ENCODE measurements at regions not wholly inside any gene's neighbourhood (a gene's known extent, or its start where the extent isn't known, plus 50 kb on each side); places are given as distances from the start of the nearest gene placed in this dataset.

DNA sequence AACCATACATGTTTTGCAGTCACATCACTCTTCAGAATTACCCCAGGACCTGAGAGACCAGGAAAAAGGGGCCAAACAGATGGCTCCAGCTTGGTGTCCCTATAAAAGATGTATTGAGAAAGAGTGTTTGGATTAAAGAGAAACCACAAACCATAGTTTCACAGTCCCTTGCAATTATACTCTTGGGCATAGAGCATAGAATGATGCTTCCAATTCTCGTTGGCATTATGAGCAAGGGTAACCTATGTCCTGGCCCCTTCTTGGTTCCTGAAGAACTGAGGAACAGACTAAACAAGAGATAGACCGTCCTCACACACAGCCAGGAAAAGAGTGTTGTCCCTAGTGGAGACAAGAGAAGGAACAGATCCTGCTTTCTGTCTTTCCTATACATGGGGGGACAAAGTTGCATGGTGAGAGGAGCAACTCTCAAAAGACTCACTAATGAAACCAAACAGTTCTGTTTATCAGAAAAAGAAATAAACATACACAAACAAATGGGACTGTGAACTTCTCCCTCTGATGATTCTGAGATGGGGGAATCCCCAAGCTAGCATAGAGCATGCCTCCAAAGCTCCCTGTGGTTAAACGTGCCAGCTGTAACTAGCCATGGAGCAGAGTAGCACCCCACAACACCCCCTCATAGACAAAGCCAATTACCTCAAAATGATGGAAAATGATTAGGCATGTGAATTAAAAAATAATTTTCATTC lies 908.6 kb downstream of the NTRK3 start:
- no peak for DNase-seq

GRCh38 chr15:87345961-87346360 lies 910.6 kb downstream of the NTRK3 start:
- Histone ChIP-seq H3K27me3 (no peaks in the 10 kb centered on the region), H3K27ac (no peak overlapping the region), H3K4me1 (no peaks in the 10 kb centered on the region), H3K4me3 (no peak overlapping the region), H3K36me3 (no peaks in the 10 kb centered on the region), H3K9me3 (peaks cover 0 to 10% (median 0%) of the 10 kb centered on the region in 11 donors)
- 87 to 88% methylated on average over 2 of the region's 2 CpGs for WGBS, 2 donors
- DNase-seq = no peak
- ATAC-seq = no peak
- intact Hi-C loops (cut with DNase I) = no loop called here
- TF ChIP-seq CTCF (IDR thresholded peaks at IDR 0.05) = no peak

More for the DNA sequence above, 908.6 kb downstream of the NTRK3 start:
- ATAC-seq = no peak
- Histone ChIP-seq H3K9me3 (peaks cover 0 to 10% (median 0%) of the 10 kb centered on the region in 11 donors), H3K27ac (no peak overlapping the region), H3K4me3 (no peak overlapping the region), H3K4me1 (no peaks in the 10 kb centered on the region), H3K27me3 (no peaks in the 10 kb centered on the region), H3K36me3 (no peaks in the 10 kb centered on the region)
- WGBS, 2 donors = 39 to 41% methylated on average over 3 of the region's 3 CpGs
- TF ChIP-seq CTCF (IDR thresholded peaks at IDR 0.05) = no peak
- intact Hi-C loops (cut with DNase I) = no loop called here

- no peak for ATAC-seq
- peaks cover 0 to 10% (median 0%) of the 10 kb centered on the region in 11 donors for H3K9me3 ChIP-seq
- TF ChIP-seq CTCF (IDR thresholded peaks at IDR 0.05) = no peak
- DNase-seq = no peak
- H3K27me3 ChIP-seq = no peaks in the 10 kb centered on the region
- no peaks in the 10 kb centered on the region for H3K36me3 ChIP-seq
- H3K4me3 ChIP-seq = no peak overlapping the region
- no peak overlapping the region for H3K27ac ChIP-seq
- intact Hi-C loops (cut with DNase I) = no loop called here
- no peaks in the 10 kb centered on the region for H3K4me1 ChIP-seq
- WGBS, 2 donors = 61 to 71% methylated on average over 3 of the region's 3 CpGs
Measured at GRCh38 chr15:87343966-87344365, 912.6 kb downstream of the NTRK3 start.

DNA sequence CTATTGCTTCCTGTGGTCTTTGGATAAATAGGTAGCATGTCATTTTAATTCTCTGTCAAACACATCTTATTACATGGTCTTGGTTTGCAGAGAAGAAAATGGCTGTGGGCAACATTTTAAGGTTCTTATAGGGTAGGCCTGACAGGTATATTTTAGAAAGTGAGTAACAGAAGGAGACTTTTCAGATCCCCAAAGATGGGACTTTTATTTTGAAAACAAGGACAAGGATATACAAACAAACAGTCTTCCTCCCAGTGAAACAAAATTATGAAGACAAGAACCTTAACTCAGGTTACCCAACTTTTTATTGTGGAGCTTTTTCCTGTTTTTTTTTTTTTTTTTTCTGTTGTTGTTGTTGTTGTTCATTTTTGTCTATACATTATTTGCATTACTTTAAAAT lies 916.2 kb downstream of the NTRK3 start:
- intact Hi-C loops (cut with DNase I) = no loop called here
- DNase-seq (no peak), ATAC-seq (no peak)
- H3K4me1 ChIP-seq = no peaks in the 10 kb centered on the region
- H3K9me3 ChIP-seq = no peaks in the 10 kb centered on the region
- H3K36me3 ChIP-seq = no peaks in the 10 kb centered on the region
- no peak for TF ChIP-seq CTCF (IDR thresholded peaks at IDR 0.05)
- H3K4me3 ChIP-seq = no peak overlapping the region
- no peaks in the 10 kb centered on the region for H3K27me3 ChIP-seq
- H3K27ac ChIP-seq = no peak overlapping the region
